ENCODE measurements at regions not wholly inside any gene's neighbourhood (a gene's known extent, or its start where the extent isn't known, plus 50 kb on each side); places are given as distances from the start of the nearest gene placed in this dataset.

- intact Hi-C loops (cut with DNase I; ENCODE audit: low total_unique reads) = no loop called here
- H3K27ac ChIP-seq = no peak overlapping the region
- TF ChIP-seq POLR2A (IDR thresholded peaks at IDR 0.05) = no peak
- TF ChIP-seq POLR2AphosphoS5 (IDR thresholded peaks at IDR 0.05) = no peak
- no peak for TF ChIP-seq CTCF (IDR thresholded peaks at IDR 0.05 in 8 of 11, conservative IDR thresholded peaks at IDR 0.05 in 3 of 11)
- no peak for DNase-seq
- peaks cover 0 to 19% (median 12%) of the 10 kb centered on the region in 8 donors for H3K9me3 ChIP-seq
- no peaks in the 10 kb centered on the region for H3K4me1 ChIP-seq
- H3K4me3 ChIP-seq = no peak overlapping the region
- no peaks in the 10 kb centered on the region for H3K36me3 ChIP-seq
- no peaks in the 10 kb centered on the region for H3K27me3 ChIP-seq (replicated peaks in 1 of 7)
- WGBS, 5 donors = 72 to 83% (median 78%) methylated on average over 3 of the region's 3 CpGs
These were observed 451.4 kb downstream of the EIPR1 start for GRCh38 chr2:2926009-2926857.

GRCh38 chr2:2922156-2922555, 455.5 kb downstream of the EIPR1 start:
- Histone ChIP-seq H3K9me3 (no peaks in the 10 kb centered on the region), H3K36me3 (no peaks in the 10 kb centered on the region), H3K27ac (no peak overlapping the region), H3K27me3 (replicated peaks in 1 of 7) (peaks cover 0 to 3% (median 0%) of the 10 kb centered on the region in 7 donors), H3K4me3 (no peak overlapping the region), H3K4me1 (no peaks in the 10 kb centered on the region)
- 77 to 90% (median 86%) methylated on average over 6 of the region's 6 CpGs for WGBS, 5 donors
- intact Hi-C loops (cut with DNase I; ENCODE audit: low total_unique reads) = no loop called here
- no peak for DNase-seq
- TF ChIP-seq POLR2AphosphoS5 (IDR thresholded peaks at IDR 0.05) (no peak), CTCF (IDR thresholded peaks at IDR 0.05 in 8 of 11, conservative IDR thresholded peaks at IDR 0.05 in 3 of 11) (no peak), POLR2A (IDR thresholded peaks at IDR 0.05) (no peak)

- Histone ChIP-seq H3K9me3 (peaks cover 0 to 6% (median 0%) of the 10 kb centered on the region in 8 donors), H3K36me3 (no peaks in the 10 kb centered on the region), H3K4me1 (no peaks in the 10 kb centered on the region), H3K27me3 (replicated peaks in 1 of 7) (peaks cover 0 to 3% (median 0%) of the 10 kb centered on the region in 7 donors), H3K27ac (no peak overlapping the region), H3K4me3 (no peak overlapping the region)
- intact Hi-C loops (cut with DNase I; ENCODE audit: low total_unique reads) = no loop called here
- WGBS, 5 donors = 89 to 94% (median 90%) methylated on average over 16 of the region's 16 CpGs
- no peak for DNase-seq
- no peak for TF ChIP-seq CTCF (IDR thresholded peaks at IDR 0.05 in 8 of 11, conservative IDR thresholded peaks at IDR 0.05 in 3 of 11)
- no peak for TF ChIP-seq POLR2A (IDR thresholded peaks at IDR 0.05)
These were observed 456.5 kb downstream of the EIPR1 start for GRCh38 chr2:2921011-2921720.

Measured in spleen (tissue), 11 donors.